GM12864 (cell line): ENCODE measurements at regions not wholly inside any gene's neighbourhood (a gene's known extent, or its start where the extent isn't known, plus 50 kb on each side); places are given as distances from the start of the nearest gene placed in this dataset.
A peak's percentile ranks its signal among the peaks of the same experiment; 100 is the strongest.
"Not testable (repeated sequence)": the region's sequence is repeated elsewhere in the genome, so short reads cannot be mapped to it uniquely, and the experiment has no call there.

Experiments used
- DNase-seq: peaks from one replicate; pipeline ENCODE4 v3.0.0-alpha.2; 2011; ENCODE audit warnings: low read depth
- H3K4me3 ChIP-seq: 2 replicates; pipeline ENCODE4 v1.5.1; 2011; ENCODE audit warnings: mild to moderate bottlenecking, low read depth, low read length, control low read depth
- CTCF ChIP-seq: IDR thresholded peaks from 2 replicates; pipeline ENCODE4 v1.5.1; 2011; ENCODE audit warnings: low read depth, mild to moderate bottlenecking, moderate library complexity, low read length, control low read depth, inconsistent platforms; ENCODE audit errors: missing control alignments

DNA sequence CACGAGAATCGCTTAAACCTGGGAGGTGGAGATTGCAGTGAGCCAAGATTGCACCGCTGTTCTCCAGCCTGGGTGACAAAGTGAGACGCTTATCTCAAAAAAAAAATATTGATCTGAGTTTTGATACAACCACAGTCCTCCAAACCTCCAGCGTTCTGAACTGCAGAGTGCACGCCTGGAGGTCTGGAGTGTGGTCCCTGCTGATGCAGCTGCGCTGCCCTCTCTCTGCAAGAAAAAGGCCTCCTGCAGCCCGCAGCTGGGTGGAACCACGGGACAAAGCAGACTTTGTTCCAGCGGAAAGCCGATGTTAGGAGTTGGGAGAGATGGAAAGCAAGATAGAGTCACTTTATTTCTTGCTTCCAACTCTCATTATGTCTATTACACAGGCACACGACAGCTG, 144.9 kb upstream of the SOD1 start:
- no peak for TF ChIP-seq CTCF
- no peak for DNase-seq
- H3K4me3 ChIP-seq: no peak overlapping the region

- not testable (repeated sequence) for DNase-seq, H3K4me3 ChIP-seq
Observed at GRCh38 chr21:31513541-31513940, 146.0 kb upstream of the SOD1 start.

DNA sequence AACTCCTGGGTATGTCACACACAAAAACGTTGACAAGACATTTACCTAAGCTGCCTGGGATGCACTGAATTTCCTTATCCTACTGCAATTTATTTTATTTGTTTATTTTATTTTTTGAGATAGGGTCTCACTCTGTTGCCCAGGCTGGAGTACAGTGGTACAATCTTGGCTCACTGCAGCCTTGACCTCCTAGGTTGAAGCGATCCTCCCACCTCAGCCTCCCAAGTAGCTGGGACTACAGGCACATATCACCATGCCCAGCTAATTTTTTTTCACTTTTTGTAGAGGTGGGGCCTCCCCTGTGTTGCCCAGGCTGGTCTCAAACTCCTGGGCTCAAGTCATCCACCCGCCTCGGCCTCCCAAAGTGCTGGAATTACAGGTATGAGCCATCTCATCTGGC, 147.5 kb upstream of the SOD1 start:
- H3K4me3 ChIP-seq, DNase-seq: not testable (repeated sequence)

GRCh38 chr21:31511258-31511657, 148.2 kb upstream of the SOD1 start:
- no peak for DNase-seq
- TF ChIP-seq CTCF: no peak

GRCh38 chr21:31509194-31510017, 150.1 kb upstream of the SOD1 start:
- peak; percentile 57 for TF ChIP-seq CTCF
- peak; percentile 43 for DNase-seq
- no peak overlapping the region for H3K4me3 ChIP-seq

More at GRCh38 chr21:31511258-31511657, 148.2 kb upstream of the SOD1 start:
- H3K4me3 ChIP-seq: no peak overlapping the region

- TF ChIP-seq CTCF: no peak
- no peak for DNase-seq
Observed at GRCh38 chr21:31505975-31506374, 153.5 kb upstream of the SOD1 start.

GRCh38 chr21:31503939-31504338, 155.6 kb upstream of the SOD1 start:
- H3K4me3 ChIP-seq: no peak overlapping the region
- TF ChIP-seq CTCF: no peak
- DNase-seq: no peak

More at GRCh38 chr21:31505975-31506374, 153.5 kb upstream of the SOD1 start:
- no peak overlapping the region for H3K4me3 ChIP-seq

- H3K4me3 ChIP-seq: no peak overlapping the region
- DNase-seq: no peak
- TF ChIP-seq CTCF: no peak
Observed at GRCh38 chr21:31503467-31503866, 156.0 kb upstream of the SOD1 start.
